Activated CD4-positive, alpha-beta T cell treated with anti-CD3 and anti-CD28 coated beads, Interleukin-2, amount 50 U/mL, for 48 hours (primary cell): ENCODE measurements at regions not wholly inside any gene's neighbourhood (a gene's known extent, or its start where the extent isn't known, plus 50 kb on each side); places are given as distances from the start of the nearest gene placed in this dataset.
"Not testable (repeated sequence)": the region's sequence is repeated elsewhere in the genome, so short reads cannot be mapped to it uniquely, and the experiment has no call there.

ENCODE experiments used
- DNase-seq, 2 experiments: peaks; one replicate each; pipeline ENCODE4 v3.0.0-alpha.2; 2020

DNA sequence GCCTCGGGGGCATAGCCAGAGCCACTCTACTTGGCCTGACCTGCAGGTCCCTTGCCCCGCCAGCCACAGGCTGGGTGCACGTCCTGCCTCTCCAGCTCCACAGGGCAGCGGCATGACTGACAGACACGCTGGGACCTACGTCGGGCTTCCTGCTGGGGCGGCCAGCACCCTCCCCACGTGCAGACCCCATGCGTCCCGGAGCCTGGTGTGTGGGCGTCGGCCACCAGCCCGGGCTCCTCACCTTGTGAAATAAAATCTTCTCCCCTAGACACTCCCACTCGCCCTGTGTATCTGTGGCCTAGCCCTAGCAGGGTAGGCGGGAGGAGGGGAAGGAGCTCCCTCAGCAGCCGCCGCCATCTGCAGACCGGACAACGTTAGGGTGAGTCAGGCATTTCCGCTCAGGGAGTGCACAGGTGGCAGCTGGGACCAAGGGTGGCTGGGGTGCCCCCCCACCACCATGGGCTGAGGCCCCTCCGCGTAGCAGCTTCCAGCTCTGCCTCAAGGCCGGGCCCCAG is 119.5 kb downstream of the IGLL1 start:
- not testable (repeated sequence) for DNase-seq

DNA sequence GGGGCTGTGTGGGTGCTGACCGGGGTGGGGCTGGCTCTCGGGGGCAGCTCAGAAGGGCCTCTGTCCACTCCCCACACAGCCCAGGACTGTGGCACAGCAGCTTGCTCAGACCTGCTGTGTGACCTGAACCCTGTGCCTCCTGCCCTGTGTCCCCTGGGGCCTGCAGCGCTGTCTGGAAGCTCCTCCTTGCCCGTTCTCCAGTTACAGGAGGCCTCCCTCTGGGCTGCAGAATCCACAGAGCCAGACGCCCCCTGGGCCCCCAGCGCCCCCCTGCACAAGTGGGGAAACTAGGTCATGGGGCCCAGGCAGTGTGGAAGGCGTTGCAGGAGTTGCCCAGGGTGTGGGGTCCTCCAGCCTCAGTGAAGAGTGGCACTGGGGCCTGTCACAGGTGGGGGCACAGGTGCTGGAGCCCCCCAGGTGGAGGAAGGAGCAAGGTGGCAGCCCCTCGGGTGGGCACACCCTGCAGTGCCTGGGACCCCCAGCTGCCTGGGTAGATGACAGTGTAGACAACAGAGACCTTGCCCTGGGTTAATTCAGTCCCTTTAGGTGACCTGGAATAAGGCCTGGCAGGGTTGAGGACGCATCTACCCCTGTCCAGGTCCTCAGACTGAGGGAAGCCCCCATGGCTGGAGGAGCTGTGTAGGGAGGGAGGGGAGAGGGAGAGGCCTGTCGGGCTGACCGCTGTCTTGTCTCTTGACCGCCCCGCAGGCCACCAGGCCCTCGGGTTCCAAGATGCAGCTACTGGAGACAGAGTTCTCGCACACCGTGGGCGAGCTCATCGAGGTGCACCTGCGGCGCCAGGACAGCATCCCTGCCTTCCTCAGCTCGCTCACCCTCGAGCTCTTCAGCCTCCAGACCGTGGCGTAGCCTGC is 120.2 kb downstream of the IGLL1 start:
- DNase-seq = not testable (repeated sequence)

DNA sequence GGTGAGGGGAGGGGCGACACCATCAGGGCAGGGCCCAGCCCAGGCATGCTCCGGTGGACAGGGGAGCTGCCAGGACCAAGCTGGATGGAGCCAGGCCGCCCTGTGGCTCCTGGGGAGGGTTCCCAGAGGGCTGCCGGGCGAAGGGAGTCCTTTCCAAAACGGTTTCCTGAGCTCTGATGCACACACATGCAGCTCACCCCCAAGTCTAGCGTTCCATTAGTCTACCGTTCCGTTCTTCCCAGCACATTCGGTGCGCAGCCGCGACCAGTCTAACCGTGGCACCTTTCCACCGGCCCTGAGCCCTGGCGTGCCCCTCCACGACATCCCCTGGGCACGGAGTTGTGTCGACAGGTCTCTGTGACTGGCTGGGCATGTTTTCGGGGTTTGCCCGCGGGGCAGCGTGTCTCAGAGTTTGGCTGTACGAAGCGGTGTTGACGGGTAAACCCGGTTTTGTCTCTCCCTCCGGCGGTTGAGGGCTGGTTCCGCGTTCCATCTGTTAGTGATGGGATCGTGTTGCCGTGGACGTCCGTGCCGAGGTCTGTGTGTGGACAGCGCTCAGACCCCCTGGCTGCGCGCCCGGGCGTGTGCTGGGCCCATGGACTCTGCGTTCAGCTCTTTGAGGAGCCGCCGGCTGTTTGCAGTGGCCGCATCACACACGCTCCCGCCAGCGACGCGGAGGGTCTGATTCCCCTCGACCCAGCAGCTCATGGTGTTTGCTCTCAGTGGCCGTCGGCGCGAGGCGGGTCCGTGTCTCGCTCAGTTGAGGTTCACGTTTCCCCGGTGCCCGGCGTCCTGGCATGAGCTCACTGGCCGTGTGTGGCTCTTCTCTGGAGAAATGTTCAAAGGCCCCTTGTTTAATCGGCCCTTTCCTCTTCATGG is 121.2 kb downstream of the IGLL1 start:
- no peak for DNase-seq

DNA sequence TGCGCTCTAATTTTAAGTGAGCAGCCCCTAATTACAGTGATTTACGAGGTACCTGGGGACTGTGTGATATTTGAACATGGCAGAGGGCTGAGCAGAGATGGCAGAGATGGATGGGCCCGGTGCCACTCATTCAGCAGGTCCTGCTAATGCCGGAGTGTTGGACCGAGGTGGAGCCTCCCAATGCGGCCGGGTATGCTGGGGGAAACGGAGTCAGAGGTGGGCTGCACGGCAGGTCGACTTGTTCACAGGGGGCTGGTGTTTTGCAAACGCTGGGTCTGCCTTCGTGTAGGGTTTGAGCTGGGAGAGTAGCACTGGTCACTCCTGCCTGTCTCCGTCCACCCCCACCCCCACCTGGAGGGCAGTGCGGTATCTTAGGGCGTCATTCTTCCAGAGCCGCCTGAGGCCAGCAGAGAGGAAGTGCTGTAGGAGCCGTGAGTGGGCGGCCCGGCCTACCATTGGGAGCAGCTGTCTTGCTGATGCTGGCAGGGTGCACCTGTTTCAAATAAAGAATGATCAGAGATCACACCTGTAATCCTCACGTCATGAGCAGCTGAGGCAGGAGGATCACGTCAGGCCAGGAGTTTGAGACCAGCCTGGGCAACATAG is 122.6 kb downstream of the IGLL1 start:
- no peak for DNase-seq

DNA sequence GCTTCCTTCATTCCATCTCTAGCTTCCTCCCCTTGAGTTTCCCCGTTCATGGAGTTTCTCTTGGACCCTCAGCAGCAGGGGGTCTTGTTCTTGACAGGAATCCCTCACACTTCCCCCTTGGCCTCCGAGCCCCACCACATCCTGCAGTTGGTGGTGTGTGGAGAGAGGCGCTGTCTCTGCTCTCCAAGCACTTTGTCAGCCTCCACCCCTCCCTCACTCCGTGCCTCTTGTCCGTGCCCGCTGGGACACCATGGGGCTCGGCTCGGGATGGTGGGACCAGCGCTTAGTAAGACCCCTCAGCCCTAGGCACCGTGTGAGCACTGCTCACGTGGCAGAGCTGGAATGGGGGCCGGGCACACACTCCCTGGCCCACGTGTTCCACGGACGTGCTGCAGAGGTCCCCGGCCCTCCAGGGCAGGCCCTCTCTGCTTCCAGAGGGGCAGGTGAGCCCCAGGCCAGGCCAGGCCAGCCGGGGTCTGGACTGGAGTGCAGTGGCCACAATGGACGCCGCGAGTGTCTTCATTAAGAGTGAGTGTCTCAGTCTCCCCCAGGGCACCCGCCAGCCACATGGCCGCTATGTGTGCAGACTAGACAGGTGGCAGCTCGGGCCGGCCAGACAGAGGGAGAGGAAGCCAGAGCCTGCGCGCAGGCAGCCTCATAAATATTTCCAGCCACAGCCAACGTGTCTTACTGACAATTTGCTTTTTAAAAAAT is 123.3 kb downstream of the IGLL1 start:
- not testable (repeated sequence) for DNase-seq

DNA sequence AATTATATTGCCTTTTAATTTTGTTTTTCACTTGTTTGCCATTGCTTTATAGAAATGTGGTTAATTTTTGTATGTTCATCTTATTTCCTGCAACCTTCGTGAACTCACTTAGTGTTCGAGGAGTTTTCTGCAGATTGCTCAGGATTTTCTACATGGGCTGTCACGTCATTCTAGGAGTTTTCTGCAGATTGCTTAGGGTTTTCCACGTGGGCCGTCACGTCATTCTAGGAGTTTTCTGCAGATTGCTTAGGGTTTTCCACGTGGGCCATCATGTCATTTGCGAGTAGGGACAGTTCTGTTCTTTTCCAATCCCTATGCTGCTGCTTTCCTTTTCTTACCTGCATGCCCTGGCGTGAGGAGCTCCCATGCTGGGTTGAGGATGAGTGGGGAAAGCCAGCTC is 125.7 kb downstream of the IGLL1 start:
- not testable (repeated sequence) for DNase-seq

DNA sequence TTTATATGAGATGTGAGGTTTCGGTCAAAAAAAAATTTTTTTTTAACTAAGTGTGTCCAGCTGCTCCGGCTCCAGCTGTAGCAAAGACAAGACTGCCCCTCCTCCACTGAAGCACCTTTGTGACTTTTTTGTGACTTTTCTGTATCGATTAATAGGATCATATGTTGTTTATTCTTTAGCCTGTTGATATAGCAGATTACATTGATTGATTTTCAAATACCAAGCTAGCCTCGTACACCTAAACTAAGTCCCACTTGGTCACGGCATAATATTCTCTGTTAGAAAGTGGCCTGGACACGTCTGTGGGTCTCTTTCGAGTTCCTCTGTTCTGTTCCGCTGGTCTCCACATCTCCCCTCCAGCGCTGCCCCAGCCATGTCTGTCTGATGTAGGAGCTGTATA is 126.8 kb downstream of the IGLL1 start:
- DNase-seq = no peak

DNA sequence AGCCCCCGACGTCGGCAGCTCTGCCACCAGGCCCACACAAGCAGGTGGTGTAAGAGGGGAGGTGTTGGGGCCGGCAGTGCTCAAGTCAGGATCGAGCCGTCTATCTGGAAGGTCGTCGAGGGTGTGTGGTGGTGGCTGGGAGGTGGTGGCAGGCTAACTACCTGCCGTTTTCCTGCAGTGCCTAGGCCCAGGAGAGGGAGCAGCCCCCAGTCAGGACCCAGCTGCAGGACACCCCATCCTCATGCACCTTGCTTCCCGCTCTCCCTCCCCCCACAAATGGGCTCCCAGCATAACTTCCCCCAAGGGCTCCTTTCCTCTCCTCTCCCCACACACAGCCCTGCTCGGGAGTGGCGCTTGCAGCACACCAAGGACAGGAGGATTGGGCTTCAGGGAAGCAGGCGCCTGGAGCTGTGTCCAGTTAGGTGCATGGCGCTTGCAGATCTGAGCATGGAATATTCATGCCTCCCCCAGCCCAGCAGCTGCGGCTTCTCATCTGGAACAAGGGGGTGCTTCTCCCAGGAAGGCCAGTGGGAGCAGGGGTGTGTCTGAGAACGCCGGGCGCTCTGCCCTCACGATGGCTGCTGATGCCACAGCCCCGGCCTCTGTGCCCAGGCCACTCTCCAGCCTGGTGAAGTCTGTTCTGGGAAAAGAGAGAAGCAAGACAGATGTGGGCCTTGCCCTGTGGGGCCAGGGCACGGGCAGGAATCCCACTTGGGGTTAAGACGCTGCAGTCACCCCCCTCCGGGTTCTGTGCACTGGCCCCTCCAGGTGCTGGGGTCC is 127.7 kb downstream of the IGLL1 start:
- DNase-seq = no peak

DNA sequence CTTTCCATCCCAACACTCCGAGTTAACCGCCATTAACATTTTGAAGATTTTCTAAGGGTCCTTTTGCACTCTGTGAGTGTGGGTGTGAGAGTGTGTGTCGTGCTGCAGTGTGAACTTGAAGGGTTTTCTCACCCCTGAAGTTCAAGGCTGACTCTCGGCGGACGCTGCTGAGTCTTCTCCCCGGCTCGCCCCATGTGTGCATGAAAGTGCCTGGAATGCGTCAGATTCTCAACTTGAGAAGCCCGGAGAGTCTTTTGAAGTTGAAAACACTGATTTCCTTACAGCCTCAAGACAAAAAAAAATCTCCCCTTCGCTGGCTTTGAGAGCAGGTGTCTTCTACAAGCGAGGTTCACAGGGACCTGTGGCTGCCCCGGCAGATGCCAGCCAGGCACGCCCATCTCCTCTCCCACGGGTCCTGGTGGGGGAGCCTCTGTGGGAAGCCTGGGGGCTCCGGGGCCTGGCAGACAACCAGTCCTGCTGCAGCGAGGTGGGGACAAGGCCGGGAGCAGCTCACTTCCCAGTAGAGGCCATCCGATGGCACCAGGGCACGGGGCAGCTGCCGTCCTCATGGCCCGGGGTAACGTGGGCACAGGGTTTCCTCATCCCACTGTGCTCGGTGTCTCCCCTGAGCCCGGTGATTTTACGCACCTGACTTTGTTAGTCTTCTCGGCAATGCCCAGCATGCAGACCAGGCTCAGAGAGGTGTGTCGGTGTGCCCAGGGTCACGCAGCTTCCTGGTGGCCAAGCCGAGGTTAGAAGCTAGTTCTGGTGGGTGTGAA is 128.4 kb downstream of the IGLL1 start:
- not testable (repeated sequence) for DNase-seq

DNA sequence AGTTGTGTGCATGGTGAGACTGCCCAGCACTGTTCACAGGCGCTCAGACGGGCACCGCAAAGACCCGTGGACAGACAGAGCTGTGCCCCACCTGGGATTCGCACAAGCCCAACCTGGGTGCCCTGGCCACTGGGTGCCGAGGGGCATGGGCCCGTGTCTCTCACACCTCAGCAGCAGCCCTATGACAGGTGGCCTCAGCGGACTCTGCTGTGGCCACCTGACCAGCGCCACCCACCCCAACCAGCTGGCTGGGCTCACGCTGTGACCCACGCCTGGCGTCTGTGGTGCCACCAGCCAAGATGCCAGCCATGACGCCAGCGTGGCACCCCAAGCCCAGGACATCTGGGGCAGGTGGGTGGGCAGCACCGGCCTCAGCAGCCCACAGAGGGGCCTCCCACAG is 129.3 kb downstream of the IGLL1 start:
- DNase-seq = not testable (repeated sequence)

DNA sequence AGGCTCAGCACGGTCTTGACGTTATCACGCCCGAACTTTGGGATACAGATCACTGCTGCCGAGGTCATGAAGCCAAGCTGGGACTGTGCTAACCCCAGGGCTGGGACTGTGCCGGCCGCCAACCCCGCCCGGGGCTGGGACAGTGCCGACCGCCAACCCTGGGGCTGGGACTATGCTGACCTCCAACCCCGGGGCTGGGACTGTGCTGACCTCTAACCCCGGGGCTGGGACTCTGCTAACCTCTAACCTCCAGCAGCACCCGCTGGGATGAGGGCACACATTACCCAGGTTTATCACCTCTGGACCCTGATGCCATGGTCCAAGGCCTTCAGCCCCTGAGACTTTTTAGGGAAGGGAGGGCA is 129.7 kb downstream of the IGLL1 start:
- DNase-seq = no peak

DNA sequence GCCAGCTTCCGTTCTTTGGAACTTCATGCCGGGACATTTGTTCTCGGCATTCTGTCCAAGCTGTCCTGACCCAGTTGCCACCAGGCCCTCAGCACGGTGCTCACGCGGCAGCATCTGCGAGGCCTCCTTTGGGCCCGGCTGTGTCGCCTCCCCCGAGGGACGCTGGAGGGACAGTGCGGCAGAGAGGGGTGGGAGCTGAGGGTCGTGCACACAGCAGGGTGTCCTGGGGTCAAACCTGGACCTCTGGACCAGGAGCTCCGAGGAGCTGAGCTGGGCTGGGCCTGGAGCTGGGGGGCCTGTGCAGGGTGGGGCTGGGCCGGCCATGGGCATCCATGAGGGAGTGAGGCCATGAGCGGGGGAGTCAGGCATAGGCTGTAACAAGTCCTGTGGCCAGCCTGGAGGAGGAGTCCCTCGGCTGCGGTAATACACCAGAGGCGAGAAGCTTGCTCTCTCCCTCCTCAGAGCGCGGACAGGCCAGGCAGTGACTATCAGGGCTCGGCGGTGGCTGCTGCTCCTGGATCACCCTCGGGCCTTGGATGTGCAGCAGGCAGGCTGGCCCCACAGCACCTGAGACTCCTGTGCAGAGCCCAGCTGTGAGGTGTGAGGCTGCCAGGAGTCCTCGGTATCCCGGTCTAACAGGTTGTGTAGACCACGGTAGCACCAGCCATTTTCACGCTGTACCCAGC is 130.2 kb downstream of the IGLL1 start:
- not testable (repeated sequence) for DNase-seq

DNA sequence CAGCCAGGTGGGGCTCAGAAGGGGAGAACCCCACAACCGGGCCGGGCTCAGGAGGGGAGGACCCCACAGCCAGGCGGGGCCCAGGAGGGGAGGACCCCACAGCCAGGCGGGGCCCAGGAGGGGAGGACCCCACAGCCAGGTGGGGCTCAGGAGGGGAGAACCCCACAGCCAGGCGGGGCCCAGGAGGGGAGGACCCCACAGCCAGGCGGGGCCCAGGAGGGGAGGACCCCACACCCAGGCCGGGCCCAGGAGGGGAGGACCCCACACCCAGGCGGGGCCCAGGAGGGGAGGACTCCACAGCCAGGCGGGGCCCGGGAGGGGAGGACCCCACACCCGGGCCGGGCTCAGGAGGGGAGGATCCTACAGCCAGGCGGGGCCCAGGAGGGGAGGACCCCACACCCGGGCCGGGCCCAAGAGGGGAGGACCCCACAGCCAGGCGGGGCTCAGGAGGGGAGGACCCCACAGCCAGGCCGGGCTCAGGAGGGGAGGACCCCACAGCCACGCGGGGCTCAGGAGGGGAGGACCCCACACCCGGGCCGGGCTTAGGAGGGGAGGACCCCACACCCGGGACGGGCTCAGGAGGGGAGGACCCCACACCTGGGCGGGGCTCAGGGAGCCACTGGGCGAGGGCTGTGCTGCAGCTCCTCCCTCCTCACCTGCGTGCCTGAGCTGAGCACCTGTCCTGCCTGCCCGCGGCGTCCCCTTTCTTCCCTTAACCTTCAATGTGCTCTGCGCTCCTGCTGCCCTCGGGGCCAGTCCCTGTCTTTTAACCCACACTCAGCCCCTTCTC is 131.4 kb downstream of the IGLL1 start:
- not testable (repeated sequence) for DNase-seq

DNA sequence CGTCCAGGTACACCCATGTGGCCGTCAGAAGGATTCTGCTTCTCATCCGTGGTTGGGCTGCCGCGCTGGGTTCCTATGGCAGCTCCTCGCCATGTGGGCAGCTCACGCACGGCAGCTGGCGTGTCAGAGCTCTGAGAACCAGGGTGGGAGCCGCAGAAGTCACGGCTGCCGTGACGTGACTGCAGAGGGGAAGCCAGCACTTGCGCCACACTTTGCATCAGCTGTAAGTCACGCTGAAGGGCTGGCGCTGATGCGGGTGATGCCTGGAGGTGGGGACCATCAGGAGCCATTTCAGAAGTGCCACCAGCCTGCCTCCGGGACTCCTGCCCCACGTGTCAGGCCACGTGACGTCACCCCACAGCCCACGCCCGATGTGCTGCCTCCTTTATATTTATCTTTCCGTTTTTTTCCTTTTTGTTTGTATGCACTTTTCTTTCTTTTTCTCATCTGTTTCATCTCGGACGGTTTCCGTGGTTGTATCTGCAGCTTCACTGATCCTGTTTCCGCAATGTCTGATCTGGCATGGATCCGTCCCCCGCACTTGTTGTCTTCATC is 133.2 kb downstream of the IGLL1 start:
- no peak for DNase-seq

DNA sequence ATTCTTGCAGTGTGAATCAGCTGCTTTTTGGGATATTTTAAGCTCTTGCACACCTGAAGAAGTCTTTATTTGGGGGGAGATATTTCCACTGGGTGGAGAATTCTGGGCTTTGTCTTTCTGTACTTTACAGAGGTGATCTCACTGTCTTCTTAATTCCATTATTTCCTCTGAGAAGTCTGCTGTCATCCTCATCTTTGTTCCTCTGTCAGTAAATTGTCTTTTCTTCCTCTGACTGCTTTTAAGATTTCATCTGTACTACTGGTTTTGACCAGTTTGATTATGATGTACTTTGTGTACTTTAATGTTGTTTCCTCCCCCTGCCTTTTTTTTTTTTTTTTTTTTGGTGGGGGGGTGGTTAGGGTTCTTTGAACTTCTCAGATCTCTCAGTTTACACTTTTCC is 133.9 kb downstream of the IGLL1 start:
- not testable (repeated sequence) for DNase-seq

DNA sequence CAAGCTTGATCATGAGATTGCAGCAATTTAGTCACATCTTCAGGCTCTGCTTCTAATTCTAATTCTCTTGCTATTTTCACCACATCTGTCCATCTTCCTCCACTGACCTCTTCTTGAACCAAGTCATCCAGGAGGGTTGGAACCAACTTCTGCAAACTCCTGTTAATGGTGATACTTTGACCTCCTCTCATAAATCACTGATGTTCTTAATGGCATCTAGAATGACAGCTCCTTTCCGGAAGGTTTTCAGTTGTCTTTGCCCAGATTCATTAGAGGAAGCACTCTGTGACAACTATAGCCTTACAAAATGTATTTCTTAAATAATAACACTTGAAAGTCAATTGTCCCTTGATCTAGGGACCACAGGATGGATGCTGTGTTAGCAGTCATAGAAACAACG is 136.2 kb downstream of the IGLL1 start:
- DNase-seq = not testable (repeated sequence)

DNA sequence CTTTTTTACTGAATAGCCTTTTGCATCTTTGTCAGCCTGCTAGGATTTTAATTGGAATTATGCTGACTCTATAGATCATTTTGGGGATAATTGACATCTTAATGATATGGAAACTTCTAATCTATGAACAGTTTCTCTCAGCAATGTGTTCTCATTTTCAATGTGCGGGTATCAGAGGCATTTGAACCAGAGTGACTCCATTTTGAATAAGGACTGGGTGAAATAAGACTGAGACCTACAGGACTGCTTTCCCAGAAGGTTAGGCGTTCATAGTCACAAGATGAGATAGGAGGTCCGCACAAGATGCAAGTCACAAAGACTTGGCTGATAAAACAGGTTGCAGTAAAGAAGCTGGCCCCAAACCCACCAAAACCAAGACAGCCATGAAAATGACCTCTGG is 140.5 kb downstream of the IGLL1 start:
- not testable (repeated sequence) for DNase-seq

DNA sequence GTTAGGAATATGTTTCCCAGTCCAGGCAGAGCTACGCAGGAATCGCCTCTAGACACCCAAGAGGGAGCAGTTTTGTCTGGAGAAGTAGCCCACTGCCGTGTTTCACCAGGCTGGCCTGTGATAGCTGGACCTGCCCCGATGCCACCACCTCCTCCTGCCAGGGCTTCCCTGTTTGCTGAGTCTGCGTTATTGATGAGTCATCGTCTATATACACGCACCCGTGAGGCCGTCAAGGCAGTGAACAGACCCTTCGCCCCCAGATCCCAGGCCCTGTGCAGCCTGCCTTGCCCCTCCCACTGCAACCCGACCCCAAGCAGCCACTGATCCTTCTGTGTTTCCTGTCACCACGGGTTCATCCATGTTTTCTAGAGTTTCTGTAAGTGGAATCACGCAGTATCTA is 141.9 kb downstream of the IGLL1 start:
- DNase-seq = no peak

DNA sequence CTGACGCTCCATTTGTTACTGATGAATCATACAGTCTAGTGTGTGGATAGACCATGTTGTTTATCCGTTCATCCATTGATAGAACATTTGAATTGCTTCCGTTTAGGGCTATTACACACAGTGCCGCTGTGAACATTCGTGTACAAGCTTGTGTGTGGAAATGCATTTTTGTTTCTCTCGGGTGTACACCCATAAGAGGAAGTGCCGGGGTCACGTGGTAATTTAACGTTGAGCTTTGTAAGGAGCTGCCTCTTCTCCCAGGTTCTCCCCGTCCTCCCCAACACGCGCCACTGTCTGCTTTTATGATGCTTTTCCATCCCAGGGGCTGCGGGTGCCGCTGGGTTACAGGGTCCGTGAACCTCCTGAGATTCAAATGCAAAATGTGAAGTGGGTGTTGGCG is 142.3 kb downstream of the IGLL1 start:
- DNase-seq = no peak
